ENCODE measurements at regions not wholly inside any gene's neighbourhood (a gene's known extent, or its start where the extent isn't known, plus 50 kb on each side); places are given as distances from the start of the nearest gene placed in this dataset.

DNA sequence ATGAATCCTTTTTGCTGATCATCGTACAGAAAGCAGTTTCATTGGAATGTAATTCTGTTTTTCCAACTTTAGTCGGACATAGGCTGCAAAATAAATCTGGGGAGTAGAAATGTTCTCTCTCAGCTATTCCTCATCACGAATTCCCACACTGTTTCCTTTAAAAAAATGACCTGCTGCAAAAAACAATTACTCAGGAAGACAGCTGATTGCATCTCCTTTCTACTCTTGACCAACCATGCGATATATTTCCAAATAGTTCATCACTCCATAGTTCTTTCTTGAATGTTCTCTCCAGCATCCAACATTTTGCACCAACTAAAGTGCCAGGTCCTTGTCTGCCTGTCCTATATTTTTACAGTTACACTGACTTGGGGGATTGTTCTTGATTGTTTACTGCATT, 96.4 kb downstream of the S1PR1 start:
- peaks cover 10% of the 10 kb centered on the region for H3K4me1 Mint-ChIP-seq (ENCODE audit: low read depth)
- no peak for ATAC-seq
- no peak overlapping the region for H3K4me3 Mint-ChIP-seq
- no peak for DNase-seq
- H3K36me3 Mint-ChIP-seq (ENCODE audit: insufficient read depth): no peaks in the 10 kb centered on the region
- H3K27me3 Mint-ChIP-seq (ENCODE audit: low read depth): no peaks in the 10 kb centered on the region
- H3K9me3 Mint-ChIP-seq: peaks cover 5% of the 10 kb centered on the region

GRCh38 chr1:101337968-101338367, 101.1 kb downstream of the S1PR1 start:
- Mint-ChIP-seq H3K4me1 (ENCODE audit: low read depth) (peaks cover 11% of the 10 kb centered on the region), H3K9me3 (peaks cover 11% of the 10 kb centered on the region)

GRCh38 chr1:101338714-101339430, 102.1 kb downstream of the S1PR1 start:
- DNase-seq (no peak), ATAC-seq (peak; percentile 75 to 87)
- Mint-ChIP-seq H3K27me3 (ENCODE audit: low read depth) (no peaks in the 10 kb centered on the region), H3K9me3 (peaks cover 15% of the 10 kb centered on the region), H3K4me1 (ENCODE audit: low read depth) (peaks cover 11% of the 10 kb centered on the region), H3K36me3 (ENCODE audit: insufficient read depth) (no peaks in the 10 kb centered on the region), H3K4me3 (no peak overlapping the region)

More at GRCh38 chr1:101337968-101338367, 101.1 kb downstream of the S1PR1 start:
- ATAC-seq: no peak
- DNase-seq: no peak
- no peaks in the 10 kb centered on the region for H3K27me3 Mint-ChIP-seq (ENCODE audit: low read depth)
- H3K36me3 Mint-ChIP-seq (ENCODE audit: insufficient read depth): no peaks in the 10 kb centered on the region
- H3K4me3 Mint-ChIP-seq: no peak overlapping the region

GRCh38 chr1:101344745-101345144, 107.9 kb downstream of the S1PR1 start:
- no peak overlapping the region for H3K4me3 Mint-ChIP-seq
- H3K36me3 Mint-ChIP-seq (ENCODE audit: insufficient read depth): no peaks in the 10 kb centered on the region
- H3K4me1 Mint-ChIP-seq (ENCODE audit: low read depth): peaks cover 39% of the 10 kb centered on the region

GRCh38 chr1:101346419-101346818, 109.6 kb downstream of the S1PR1 start:
- Mint-ChIP-seq H3K9me3 (peaks cover 13% of the 10 kb centered on the region), H3K4me1 (ENCODE audit: low read depth) (peaks cover 37% of the 10 kb centered on the region), H3K36me3 (ENCODE audit: insufficient read depth) (no peaks in the 10 kb centered on the region), H3K27me3 (ENCODE audit: low read depth) (no peaks in the 10 kb centered on the region), H3K4me3 (peak overlapping the region; percentile 52)
- DNase-seq: no peak
- no peak for ATAC-seq

More at GRCh38 chr1:101344745-101345144, 107.9 kb downstream of the S1PR1 start:
- no peaks in the 10 kb centered on the region for H3K27me3 Mint-ChIP-seq (ENCODE audit: low read depth)
- no peak for DNase-seq
- no peak for ATAC-seq
- H3K9me3 Mint-ChIP-seq: peaks cover 13% of the 10 kb centered on the region

DNA sequence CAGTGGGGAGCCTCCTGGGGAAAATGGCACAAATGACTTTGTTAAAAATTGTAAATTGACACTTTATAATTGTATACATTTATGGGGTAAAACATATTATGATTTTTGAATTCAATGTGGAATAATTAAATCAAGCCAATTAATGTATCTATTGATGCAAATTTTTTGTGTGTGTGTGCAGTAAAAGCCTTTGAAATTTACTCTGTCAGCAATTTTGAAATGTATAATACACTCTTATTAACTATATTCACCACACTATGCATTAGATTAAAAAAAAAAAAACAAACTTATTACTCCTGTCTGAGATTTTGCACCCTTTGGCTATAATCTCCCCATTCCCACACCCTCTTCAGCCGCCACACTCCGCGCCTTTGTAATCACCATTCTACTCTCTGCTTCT, 119.2 kb downstream of the S1PR1 start:
- no peaks in the 10 kb centered on the region for H3K9me3 Mint-ChIP-seq
- no peaks in the 10 kb centered on the region for H3K36me3 Mint-ChIP-seq (ENCODE audit: insufficient read depth)
- no peak for DNase-seq
- H3K27me3 Mint-ChIP-seq (ENCODE audit: low read depth): no peaks in the 10 kb centered on the region
- H3K4me3 Mint-ChIP-seq: no peak overlapping the region
- H3K4me1 Mint-ChIP-seq (ENCODE audit: low read depth): peaks cover 17% of the 10 kb centered on the region
- ATAC-seq: no peak

GRCh38 chr1:101356604-101357443, 120.0 kb downstream of the S1PR1 start:
- peak; percentile 38 to 43 for ATAC-seq
- Mint-ChIP-seq H3K4me3 (no peak overlapping the region), H3K4me1 (ENCODE audit: low read depth) (peaks cover 14% of the 10 kb centered on the region)

DNA sequence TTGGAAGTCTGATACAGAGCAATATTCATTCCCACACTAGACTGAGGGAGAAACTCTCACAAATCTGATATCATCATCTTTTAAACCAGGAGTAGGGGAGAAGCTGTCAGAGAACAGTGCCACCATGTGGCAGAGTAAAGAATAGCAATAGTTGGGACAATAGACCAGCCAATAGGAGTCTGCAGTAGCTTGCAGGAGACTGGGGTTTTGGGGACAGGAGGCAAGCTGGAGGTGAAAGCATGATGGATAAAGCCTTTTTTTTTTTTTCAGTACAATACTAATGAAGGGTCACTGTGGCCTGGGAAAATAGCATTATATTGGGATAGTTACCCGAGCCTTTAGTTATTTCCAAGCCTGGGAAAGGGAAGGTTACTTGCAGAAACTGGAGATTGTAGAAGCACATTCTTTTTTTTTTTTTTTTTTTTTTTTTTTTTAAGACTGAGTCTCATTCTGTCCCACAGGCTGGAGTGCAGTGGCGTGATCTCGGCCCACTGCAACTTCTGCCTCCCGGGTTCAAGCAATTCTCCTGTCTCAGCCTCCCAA, 120.7 kb downstream of the S1PR1 start:
- no peaks in the 10 kb centered on the region for H3K27me3 Mint-ChIP-seq (ENCODE audit: low read depth)
- H3K4me3 Mint-ChIP-seq: peak overlapping the region; percentile 9
- no peaks in the 10 kb centered on the region for H3K9me3 Mint-ChIP-seq
- peaks cover 13% of the 10 kb centered on the region for H3K4me1 Mint-ChIP-seq (ENCODE audit: low read depth)
- ATAC-seq (peak; percentile 97 to 99), DNase-seq (peak; percentile 58)
- H3K36me3 Mint-ChIP-seq (ENCODE audit: insufficient read depth): no peaks in the 10 kb centered on the region

More at GRCh38 chr1:101356604-101357443, 120.0 kb downstream of the S1PR1 start:
- Mint-ChIP-seq H3K36me3 (ENCODE audit: insufficient read depth) (no peaks in the 10 kb centered on the region), H3K9me3 (no peaks in the 10 kb centered on the region), H3K27me3 (ENCODE audit: low read depth) (no peaks in the 10 kb centered on the region)
- no peak for DNase-seq

DNA sequence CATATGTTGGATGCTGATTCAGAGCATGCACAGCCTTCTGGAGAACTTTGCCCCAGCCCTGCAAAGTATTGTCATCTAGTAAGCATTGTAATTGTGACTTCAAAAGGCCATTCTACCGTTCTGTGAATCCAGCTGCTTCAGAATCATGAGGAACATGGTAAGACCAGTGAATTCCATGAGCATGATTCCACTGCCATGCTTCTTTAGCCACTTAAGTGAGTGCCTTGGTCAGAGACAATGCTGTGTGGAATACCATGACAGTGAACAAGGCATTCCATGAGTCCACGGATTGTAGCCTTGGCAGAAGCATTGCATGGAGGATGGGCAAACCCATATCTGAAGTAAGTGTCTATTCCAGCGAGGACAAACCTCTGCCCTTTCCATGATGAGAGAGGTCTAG, 123.7 kb downstream of the S1PR1 start:
- Mint-ChIP-seq H3K27me3 (ENCODE audit: low read depth) (no peaks in the 10 kb centered on the region), H3K4me3 (no peak overlapping the region), H3K36me3 (ENCODE audit: insufficient read depth) (no peaks in the 10 kb centered on the region), H3K9me3 (no peaks in the 10 kb centered on the region), H3K4me1 (ENCODE audit: low read depth) (peaks cover 13% of the 10 kb centered on the region)
- ATAC-seq (no peak), DNase-seq (no peak)

- H3K36me3 Mint-ChIP-seq (ENCODE audit: insufficient read depth): no peaks in the 10 kb centered on the region
- DNase-seq (no peak), ATAC-seq (no peak)
- no peaks in the 10 kb centered on the region for H3K27me3 Mint-ChIP-seq (ENCODE audit: low read depth)
- no peaks in the 10 kb centered on the region for H3K9me3 Mint-ChIP-seq
- H3K4me1 Mint-ChIP-seq (ENCODE audit: low read depth): no peaks in the 10 kb centered on the region
- H3K4me3 Mint-ChIP-seq: no peak overlapping the region
Measured at GRCh38 chr1:101363891-101364318, 127.1 kb downstream of the S1PR1 start.

GRCh38 chr1:101364370-101365120, 127.7 kb downstream of the S1PR1 start:
- DNase-seq: no peak
- no peak overlapping the region for H3K4me3 Mint-ChIP-seq
- no peaks in the 10 kb centered on the region for H3K4me1 Mint-ChIP-seq (ENCODE audit: low read depth)
- no peaks in the 10 kb centered on the region for H3K36me3 Mint-ChIP-seq (ENCODE audit: insufficient read depth)
- no peaks in the 10 kb centered on the region for H3K9me3 Mint-ChIP-seq
- ATAC-seq: no peak
- no peaks in the 10 kb centered on the region for H3K27me3 Mint-ChIP-seq (ENCODE audit: low read depth)

- DNase-seq: no peak
- ATAC-seq: no peak
- Mint-ChIP-seq H3K36me3 (ENCODE audit: insufficient read depth) (no peaks in the 10 kb centered on the region), H3K4me1 (ENCODE audit: low read depth) (no peaks in the 10 kb centered on the region), H3K4me3 (no peak overlapping the region), H3K9me3 (no peaks in the 10 kb centered on the region), H3K27me3 (ENCODE audit: low read depth) (no peaks in the 10 kb centered on the region)
Measured at GRCh38 chr1:101365186-101365585, 128.4 kb downstream of the S1PR1 start.

- ATAC-seq (no peak), DNase-seq (no peak)
- Mint-ChIP-seq H3K9me3 (no peaks in the 10 kb centered on the region), H3K36me3 (ENCODE audit: insufficient read depth) (no peaks in the 10 kb centered on the region), H3K4me3 (no peak overlapping the region), H3K4me1 (ENCODE audit: low read depth) (peaks cover 1% of the 10 kb centered on the region), H3K27me3 (ENCODE audit: low read depth) (no peaks in the 10 kb centered on the region)
Measured at GRCh38 chr1:101365878-101366277, 129.1 kb downstream of the S1PR1 start.
